ENCODE measurements at regions not wholly inside any gene's neighbourhood (a gene's known extent, or its start where the extent isn't known, plus 50 kb on each side); places are given as distances from the start of the nearest gene placed in this dataset.

GRCh38 chr17:36816214-36816906 is 120.9 kb upstream of the LHX1 start:
- no peak for DNase-seq (ENCODE audit: low read depth in 3 of 3)

- no peak for DNase-seq (ENCODE audit: low read depth in 3 of 3)
These were observed 120.4 kb upstream of the LHX1 start for GRCh38 chr17:36816907-36817288.

GRCh38 chr17:36817483-36818048 is 119.7 kb upstream of the LHX1 start:
- DNase-seq (ENCODE audit: low read depth in 3 of 3) = no peak

GRCh38 chr17:36818134-36818825 is 119.0 kb upstream of the LHX1 start:
- DNase-seq (ENCODE audit: low read depth in 3 of 3) = no peak

- no peak for DNase-seq (ENCODE audit: low read depth in 3 of 3)
These were observed 113.2 kb upstream of the LHX1 start for GRCh38 chr17:36823850-36824677.

- DNase-seq (ENCODE audit: low read depth in 3 of 3) = no peak
These were observed 112.6 kb upstream of the LHX1 start for GRCh38 chr17:36824678-36825101.

- DNase-seq (ENCODE audit: low read depth in 3 of 3) = no peak
These were observed 112.2 kb upstream of the LHX1 start for GRCh38 chr17:36825113-36825512.

- DNase-seq (ENCODE audit: low read depth in 3 of 3) = no peak
These were observed 111.8 kb upstream of the LHX1 start for GRCh38 chr17:36825521-36825920.

GRCh38 chr17:36825951-36826350 is 111.3 kb upstream of the LHX1 start:
- DNase-seq (ENCODE audit: low read depth in 3 of 3) = no peak

- DNase-seq (ENCODE audit: low read depth in 3 of 3) = no peak
These were observed 110.2 kb upstream of the LHX1 start for GRCh38 chr17:36827081-36827480.

GRCh38 chr17:36829676-36830075 is 107.6 kb upstream of the LHX1 start:
- no peak for DNase-seq (ENCODE audit: low read depth in 3 of 3)

- no peak for DNase-seq (ENCODE audit: low read depth in 3 of 3)
These were observed 104.0 kb upstream of the LHX1 start for GRCh38 chr17:36833279-36833678.

- DNase-seq (ENCODE audit: low read depth in 3 of 3) = no peak
These were observed 102.2 kb upstream of the LHX1 start for GRCh38 chr17:36835036-36835435.

GRCh38 chr17:36837195-36837938 is 99.9 kb upstream of the LHX1 start:
- DNase-seq (ENCODE audit: low read depth in 3 of 3) = no peak

GRCh38 chr17:36837939-36838272 is 99.4 kb upstream of the LHX1 start:
- DNase-seq (ENCODE audit: low read depth in 3 of 3) = no peak

- DNase-seq (ENCODE audit: low read depth in 3 of 3) = no peak
These were observed 98.0 kb upstream of the LHX1 start for GRCh38 chr17:36839256-36839655.

GRCh38 chr17:36840796-36841195 is 96.5 kb upstream of the LHX1 start:
- DNase-seq (ENCODE audit: low read depth in 3 of 3) = no peak

GRCh38 chr17:36842231-36842819 is 95.0 kb upstream of the LHX1 start:
- no peak for DNase-seq (ENCODE audit: low read depth in 3 of 3)

- DNase-seq (ENCODE audit: low read depth in 3 of 3) = no peak
These were observed 94.2 kb upstream of the LHX1 start for GRCh38 chr17:36842963-36843558.

GRCh38 chr17:36844013-36844412 is 93.3 kb upstream of the LHX1 start:
- DNase-seq (ENCODE audit: low read depth in 3 of 3) = no peak

- DNase-seq (ENCODE audit: low read depth in 3 of 3) = no peak
These were observed 92.7 kb upstream of the LHX1 start for GRCh38 chr17:36844601-36845000.
